Renal cortex interstitium (tissue), 11 donors: ENCODE measurements at regions not wholly inside any gene's neighbourhood (a gene's known extent, or its start where the extent isn't known, plus 50 kb on each side); places are given as distances from the start of the nearest gene placed in this dataset.

Experiments
- DNase-seq, 11 donors: peaks; one replicate each; pipeline ENCODE4 v3.0.0-alpha.2; 2013; ENCODE audit warnings: low read depth in 9 of 11, low spot score in 4 of 11; ENCODE audit errors: extremely low read depth in 1 of 11

GRCh38 chr13:85093808-85094207, 705.4 kb downstream of the SLITRK6 start:
- no peak for DNase-seq

DNA sequence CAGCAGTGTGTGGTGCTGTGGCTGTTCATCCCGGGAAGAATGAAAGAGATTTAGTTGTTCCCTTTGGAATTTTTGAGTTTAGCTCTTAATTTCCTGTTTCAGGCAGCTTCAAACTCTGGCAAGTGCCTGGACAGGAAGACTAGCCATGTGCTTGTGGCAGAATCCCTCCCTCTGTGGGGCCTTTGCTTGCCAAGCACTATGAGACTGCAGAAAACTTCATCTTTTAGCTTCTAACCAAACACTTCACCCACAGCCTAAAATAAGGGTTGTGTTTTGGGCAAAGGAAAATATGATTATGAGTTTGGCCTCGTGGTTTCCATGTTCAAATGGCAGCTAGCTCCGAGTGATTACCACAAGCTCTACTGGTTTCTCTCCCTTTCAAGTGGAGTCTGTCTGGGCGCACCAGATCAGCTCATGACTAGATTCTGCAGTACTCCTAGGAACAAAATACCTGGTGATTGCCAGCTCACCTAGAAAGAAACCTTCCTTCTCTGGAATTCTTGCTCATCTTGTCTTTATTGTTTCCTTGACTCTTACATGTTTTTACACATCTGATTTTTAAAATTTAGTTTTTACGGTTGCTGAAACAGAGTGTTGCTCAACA, 707.5 kb downstream of the SLITRK6 start:
- DNase-seq: no peak

DNA sequence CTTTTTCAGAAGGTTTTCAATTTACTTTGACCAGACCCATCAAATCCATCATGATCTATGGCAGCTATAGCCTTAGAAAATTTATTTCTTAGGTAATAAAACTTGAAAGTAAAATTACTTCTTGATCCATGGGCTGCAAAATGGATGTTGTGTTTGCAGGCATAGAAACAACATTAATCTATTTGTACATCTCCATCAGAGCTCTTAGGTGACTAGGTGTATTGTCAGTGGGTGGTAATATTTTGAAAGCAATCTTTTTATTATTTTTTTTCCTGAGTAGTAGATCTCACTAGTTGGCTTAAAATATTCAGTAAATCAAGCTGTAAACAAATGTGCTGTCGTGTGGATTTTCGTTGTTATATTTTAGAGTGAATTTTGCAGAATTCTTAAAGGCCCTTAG, 710.0 kb downstream of the SLITRK6 start:
- DNase-seq: no peak

GRCh38 chr13:85080691-85081090, 718.5 kb downstream of the SLITRK6 start:
- DNase-seq: no peak

GRCh38 chr13:85076343-85076742, 722.9 kb downstream of the SLITRK6 start:
- no peak for DNase-seq

GRCh38 chr13:85074543-85075313, 724.5 kb downstream of the SLITRK6 start:
- no peak for DNase-seq

GRCh38 chr13:85068231-85068630, 731.0 kb downstream of the SLITRK6 start:
- DNase-seq: no peak

GRCh38 chr13:85040215-85040614, 759.0 kb downstream of the SLITRK6 start:
- peak in 2 of 11 donors; percentile 1 to 2 for DNase-seq

DNA sequence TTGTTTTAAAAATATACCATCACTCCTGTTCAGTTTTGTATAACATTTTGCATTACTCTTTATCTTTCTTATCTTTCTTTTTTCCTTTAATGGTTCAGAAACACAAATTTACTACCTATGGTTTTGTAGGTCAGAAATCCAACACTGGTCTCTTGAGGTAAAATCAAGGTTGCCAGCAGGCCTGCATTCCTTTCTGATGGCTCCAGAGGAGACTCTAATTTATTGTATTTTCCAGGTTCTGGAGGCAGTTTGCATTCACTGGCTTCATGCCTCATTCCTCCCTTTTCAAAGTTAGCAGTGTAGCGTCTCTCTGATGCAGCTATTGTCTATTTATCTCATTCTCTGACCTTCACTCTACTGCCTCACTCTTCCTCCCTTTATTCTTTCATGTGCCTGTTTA, 767.4 kb downstream of the SLITRK6 start:
- DNase-seq: peak in 5 of 11 donors; percentile 3 to 10 (median 4)

DNA sequence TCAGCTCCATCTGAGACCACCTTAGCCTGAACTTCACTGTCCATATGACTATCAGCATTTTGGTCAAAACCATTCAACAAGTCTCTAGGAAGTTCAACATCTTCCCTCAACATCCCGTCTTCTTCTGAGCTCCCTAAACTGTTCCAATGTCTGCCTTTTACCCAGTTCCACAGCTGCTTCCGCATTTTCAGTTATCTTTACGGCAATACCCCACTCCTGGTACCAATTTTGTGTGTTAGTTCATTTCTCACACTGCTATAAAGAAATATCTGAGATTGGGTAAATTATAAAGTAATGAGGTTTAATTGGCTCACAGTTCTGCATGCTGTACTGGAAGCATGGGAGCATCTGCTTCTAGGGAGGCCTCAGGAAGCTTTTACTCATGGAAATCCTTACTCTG, 771.2 kb downstream of the SLITRK6 start:
- DNase-seq: no peak

DNA sequence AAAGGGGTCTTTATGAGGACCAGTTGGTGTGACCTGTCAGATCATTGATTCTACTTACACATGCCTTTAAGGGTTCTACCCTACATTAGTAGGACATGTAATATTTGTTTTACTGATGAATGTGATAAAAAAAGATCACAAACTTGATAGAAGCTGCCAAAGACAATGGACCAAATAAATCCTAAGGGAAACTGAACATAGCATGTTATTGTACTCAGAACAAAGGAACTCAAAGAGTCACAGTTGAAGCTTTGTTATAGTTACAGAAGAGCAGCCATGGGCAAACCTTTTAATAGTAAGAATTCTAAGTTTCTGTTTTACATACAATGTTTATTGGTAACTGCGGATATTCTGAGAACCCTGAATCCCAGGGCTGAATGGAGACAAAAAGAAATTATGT, 780.1 kb downstream of the SLITRK6 start:
- no peak for DNase-seq

- no peak for DNase-seq
Measured at GRCh38 chr13:85013006-85013405, 786.2 kb downstream of the SLITRK6 start.

- DNase-seq: no peak
Measured at GRCh38 chr13:85009447-85009846, 789.8 kb downstream of the SLITRK6 start.

GRCh38 chr13:84999252-84999651, 800.0 kb downstream of the SLITRK6 start:
- no peak for DNase-seq

GRCh38 chr13:84998681-84999080, 800.5 kb downstream of the SLITRK6 start:
- no peak for DNase-seq

DNA sequence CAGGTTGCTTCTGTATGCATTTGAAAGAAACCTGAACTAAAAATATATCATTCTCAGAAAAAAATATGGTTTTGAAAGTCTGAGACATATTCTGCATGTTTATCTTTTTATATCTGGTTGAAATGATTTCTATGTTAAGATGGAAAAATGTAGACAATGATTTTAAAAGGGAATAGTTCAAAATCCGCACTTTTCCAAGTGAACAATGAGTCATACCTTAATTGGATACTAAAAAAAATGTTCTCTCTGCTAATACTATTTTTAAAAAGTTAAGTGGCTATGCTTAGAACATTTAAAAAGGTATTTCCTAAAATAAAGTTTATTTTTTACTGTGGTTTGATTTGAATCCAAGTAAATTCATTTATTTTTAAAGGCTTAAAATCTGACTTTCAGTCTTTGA, 801.4 kb downstream of the SLITRK6 start:
- no peak for DNase-seq

DNA sequence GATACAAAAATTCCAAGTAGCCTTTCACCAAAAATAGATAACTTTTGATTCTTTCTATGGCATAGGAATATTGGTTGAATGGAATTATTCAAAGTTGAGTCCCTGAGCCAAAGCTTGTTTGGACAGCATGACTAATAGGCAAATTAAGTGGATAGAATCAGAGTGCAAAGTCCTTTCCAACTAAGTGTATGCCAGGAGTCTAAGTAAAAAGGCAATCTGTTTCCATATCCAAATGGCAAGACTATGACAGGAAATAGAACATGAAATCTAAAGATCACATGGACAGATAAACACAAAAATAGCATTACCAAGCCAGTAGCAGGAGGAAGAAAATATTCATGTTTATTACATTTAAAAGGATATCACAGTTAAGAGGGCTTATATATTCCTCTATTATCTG, 804.6 kb downstream of the SLITRK6 start:
- DNase-seq: no peak

GRCh38 chr13:84985860-84986259, 813.4 kb downstream of the SLITRK6 start:
- no peak for DNase-seq

- DNase-seq: no peak
Measured at GRCh38 chr13:84983321-84983720, 815.9 kb downstream of the SLITRK6 start.

GRCh38 chr13:84980571-84980970, 818.6 kb downstream of the SLITRK6 start:
- DNase-seq: no peak

GRCh38 chr13:84978851-84979250, 820.4 kb downstream of the SLITRK6 start:
- peak in 7 of 11 donors; percentile 8 to 27 (median 18) for DNase-seq
